SH-SY5Y (cell line): ENCODE measurements at regions not wholly inside any gene's neighbourhood (a gene's known extent, or its start where the extent isn't known, plus 50 kb on each side); places are given as distances from the start of the nearest gene placed in this dataset.

Source experiments
- GATA2 ChIP-seq: IDR thresholded peaks from 2 replicates; pipeline ENCODE4 v1.6.1; 2011; ENCODE audit warnings: mild to moderate bottlenecking, low read depth, low read length
- GATA3 ChIP-seq: IDR thresholded peaks from 2 replicates; pipeline ENCODE4 v1.6.1; 2011; ENCODE audit warnings: low read depth, mild to moderate bottlenecking, low read length, moderate library complexity

GRCh38 chr11:128298271-128298670 lies 289.1 kb downstream of the ETS1 start:
- TF ChIP-seq GATA2 = no peak
- TF ChIP-seq GATA3 = no peak
